Fibroblast of mammary gland (primary cell): ENCODE measurements at regions not wholly inside any gene's neighbourhood (a gene's known extent, or its start where the extent isn't known, plus 50 kb on each side); places are given as distances from the start of the nearest gene placed in this dataset.

Source experiments
- DNase-seq: peaks from one replicate; pipeline ENCODE4 v3.0.0-alpha.2; 2010; ENCODE audit warnings: low read depth
- H3K4me3 ChIP-seq: 2 replicates; pipeline ENCODE4 v1.5.1; 2011; ENCODE audit warnings: low read depth, mild to moderate bottlenecking, low read length, moderate library complexity; ENCODE audit not compliant: control insufficient read depth
- TF ChIP-seq, protein P1 (sequence below): conservative IDR thresholded peaks from 2 replicates; pipeline ENCODE4 v1.5.1; 2011; ENCODE audit warnings: low read depth, low read length, inconsistent platforms; ENCODE audit not compliant: control insufficient read depth, insufficient read depth

DNA sequence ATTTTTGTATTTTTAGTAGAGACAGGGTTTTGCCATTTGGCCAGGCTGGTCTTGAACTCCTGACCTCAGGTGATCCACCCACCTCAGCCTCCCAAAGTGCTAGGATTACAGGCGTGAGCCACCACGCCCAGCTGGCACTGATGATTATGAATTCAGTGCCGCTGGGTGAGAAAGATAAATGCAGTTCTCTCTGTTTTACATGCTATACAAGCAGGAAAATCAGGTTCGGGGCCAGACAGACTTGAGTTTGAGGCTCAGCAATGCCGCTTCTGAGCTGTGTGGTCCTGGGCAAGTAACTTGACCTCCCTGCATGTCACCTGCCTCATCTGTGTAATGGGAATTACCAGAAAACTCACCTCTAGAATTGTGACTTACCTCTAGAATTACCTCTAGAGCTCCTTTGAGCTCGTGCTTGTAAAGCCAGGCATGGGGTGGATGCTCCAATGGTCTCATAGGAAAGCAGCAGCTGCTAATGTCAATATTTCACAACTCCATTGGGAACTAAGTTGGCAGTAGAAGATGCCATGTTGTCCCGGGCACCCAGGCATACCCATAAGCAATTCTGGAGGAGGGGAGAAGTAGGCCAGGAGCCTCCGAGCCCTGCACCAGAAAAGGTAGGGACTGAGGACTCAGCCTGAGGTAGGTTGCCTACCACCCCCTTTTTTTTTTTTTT is 119.8 kb upstream of the SLC25A33 start:
- no peak for DNase-seq
- TF ChIP-seq, protein P1, sequence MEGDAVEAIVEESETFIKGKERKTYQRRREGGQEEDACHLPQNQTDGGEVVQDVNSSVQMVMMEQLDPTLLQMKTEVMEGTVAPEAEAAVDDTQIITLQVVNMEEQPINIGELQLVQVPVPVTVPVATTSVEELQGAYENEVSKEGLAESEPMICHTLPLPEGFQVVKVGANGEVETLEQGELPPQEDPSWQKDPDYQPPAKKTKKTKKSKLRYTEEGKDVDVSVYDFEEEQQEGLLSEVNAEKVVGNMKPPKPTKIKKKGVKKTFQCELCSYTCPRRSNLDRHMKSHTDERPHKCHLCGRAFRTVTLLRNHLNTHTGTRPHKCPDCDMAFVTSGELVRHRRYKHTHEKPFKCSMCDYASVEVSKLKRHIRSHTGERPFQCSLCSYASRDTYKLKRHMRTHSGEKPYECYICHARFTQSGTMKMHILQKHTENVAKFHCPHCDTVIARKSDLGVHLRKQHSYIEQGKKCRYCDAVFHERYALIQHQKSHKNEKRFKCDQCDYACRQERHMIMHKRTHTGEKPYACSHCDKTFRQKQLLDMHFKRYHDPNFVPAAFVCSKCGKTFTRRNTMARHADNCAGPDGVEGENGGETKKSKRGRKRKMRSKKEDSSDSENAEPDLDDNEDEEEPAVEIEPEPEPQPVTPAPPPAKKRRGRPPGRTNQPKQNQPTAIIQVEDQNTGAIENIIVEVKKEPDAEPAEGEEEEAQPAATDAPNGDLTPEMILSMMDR: no peak

GRCh38 chr1:9420835-9421532 is 118.3 kb upstream of the SLC25A33 start:
- H3K4me3 ChIP-seq: no peak overlapping the region
- DNase-seq: no peak
- TF ChIP-seq, protein P1: no peak

More for the DNA sequence above, 119.8 kb upstream of the SLC25A33 start:
- H3K4me3 ChIP-seq: no peak overlapping the region

DNA sequence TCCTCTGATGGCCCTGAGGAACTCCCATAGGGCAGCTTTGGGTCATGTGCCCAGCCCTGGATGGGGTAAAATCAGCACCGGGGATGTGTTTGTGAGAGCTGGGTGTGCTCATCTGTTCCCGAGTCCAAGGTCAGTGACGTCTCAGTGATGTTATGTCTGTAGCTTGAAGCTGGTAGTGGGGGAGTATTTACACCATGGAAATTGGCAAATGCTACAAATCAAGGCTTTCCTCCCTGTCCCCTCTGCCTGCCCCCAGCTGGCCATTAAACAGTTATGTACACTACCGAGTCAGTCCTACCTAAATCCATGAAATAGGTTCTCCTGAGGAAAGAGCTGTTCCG is 117.8 kb upstream of the SLC25A33 start:
- DNase-seq: no peak

GRCh38 chr1:9422321-9422720 is 116.9 kb upstream of the SLC25A33 start:
- no peak overlapping the region for H3K4me3 ChIP-seq
- DNase-seq: no peak
- TF ChIP-seq, protein P1: no peak

More for the DNA sequence above, 117.8 kb upstream of the SLC25A33 start:
- TF ChIP-seq, protein P1: no peak
- no peak overlapping the region for H3K4me3 ChIP-seq

DNA sequence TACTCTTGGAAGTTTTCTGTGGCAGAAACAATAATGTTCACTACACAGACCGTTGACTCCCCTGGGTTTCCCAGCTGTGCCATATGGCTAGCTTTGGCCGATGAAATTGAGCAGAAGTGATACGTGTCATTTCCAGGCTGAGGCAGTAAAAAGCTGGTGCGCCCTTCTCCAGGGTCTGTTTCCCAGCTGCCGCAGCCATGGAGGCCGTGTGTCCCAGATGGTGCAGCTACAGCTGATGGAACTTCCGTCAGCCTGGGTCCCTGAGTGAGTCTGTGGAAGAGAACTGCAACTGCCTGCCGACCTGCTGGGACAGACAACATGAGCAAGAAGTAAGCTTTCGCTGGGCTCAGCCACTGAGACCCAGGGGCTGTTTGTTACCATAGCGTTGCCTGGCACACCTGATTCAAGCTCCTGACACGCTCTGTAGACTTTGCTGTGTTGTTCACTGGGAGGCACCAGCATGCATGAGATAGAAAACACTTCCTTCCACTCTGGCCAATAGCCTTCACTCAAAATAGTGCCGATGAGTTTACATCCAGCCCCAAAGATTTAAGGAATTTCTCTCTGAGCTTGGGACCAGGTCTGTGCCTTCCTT is 116.3 kb upstream of the SLC25A33 start:
- H3K4me3 ChIP-seq: no peak overlapping the region
- no peak for DNase-seq
- TF ChIP-seq, protein P1: no peak

- DNase-seq: no peak
- TF ChIP-seq, protein P1: no peak
- H3K4me3 ChIP-seq: no peak overlapping the region
Observed at GRCh38 chr1:9424261-9424660, 115.0 kb upstream of the SLC25A33 start.

DNA sequence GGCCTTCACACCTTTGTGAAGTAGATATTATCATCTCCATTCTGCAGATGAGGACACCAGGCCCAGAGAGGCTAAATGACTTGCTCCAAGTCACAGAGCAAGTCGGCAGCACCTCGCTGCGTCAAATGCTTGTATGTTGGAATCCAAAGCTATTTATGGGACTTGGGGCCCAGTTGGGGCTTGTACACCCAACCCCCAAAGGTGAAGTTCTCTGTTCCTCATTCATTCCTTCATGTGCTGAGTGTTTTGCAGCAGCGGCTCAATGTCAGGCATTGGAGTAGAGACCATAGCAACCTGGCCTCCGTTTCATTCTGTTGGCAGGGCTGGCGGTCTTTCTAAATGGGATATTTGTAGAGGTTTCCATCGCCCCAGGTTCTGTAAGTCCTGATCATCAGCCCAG is 113.4 kb upstream of the SLC25A33 start:
- DNase-seq: no peak
- TF ChIP-seq, protein P1: no peak

More for the DNA sequence above, 113.4 kb upstream of the SLC25A33 start:
- no peak overlapping the region for H3K4me3 ChIP-seq
